Aorta (tissue), 2 donors: ENCODE measurements at regions not wholly inside any gene's neighbourhood (a gene's known extent, or its start where the extent isn't known, plus 50 kb on each side); places are given as distances from the start of the nearest gene placed in this dataset.

ENCODE experiments used
- microRNA-seq, 2 donors: library from miRNA; unstranded; fragments of <30 nt; microRNA quantifications; one replicate each; pipeline ENCODE4 v1.2.0, GENCODE V29; 2020
- donor health status: DM: no; HTN: no; CAD: no.
- donor health status: DM: yes; HTN: yes; CAD: no.

Small RNAs in the stretch of these regions (microRNA-seq; reads per million reads assigned to microRNA genes)
- gene MIR378C, result 0 reads per million in 2 donors
